Spleen (tissue), 11 donors: ENCODE measurements at regions not wholly inside any gene's neighbourhood (a gene's known extent, or its start where the extent isn't known, plus 50 kb on each side); places are given as distances from the start of the nearest gene placed in this dataset.

Experiments used
- DNase-seq: peaks from one replicate; pipeline ENCODE4 v3.0.0-alpha.2; 2020
- H3K27ac ChIP-seq, 8 donors: fragments of 200-600 bp; sonication (generic) in 7 of 8; 1 replicate in 4 of 8; 2 replicates in 4 of 8; pipeline versions ENCODE4 v1.5.0 to v1.8.0; 2016 to 2021; ENCODE audit warnings: inconsistent platforms in 4 of 8, mild to moderate bottlenecking in 4 of 8, moderate library complexity in 1 of 8
- H3K27me3 ChIP-seq, 7 donors: fragments of 200-600 bp; sonication (generic) in 6 of 7; replicated peaks in 1 of 7; 1 replicate in 4 of 7; 2 replicates in 3 of 7; pipeline versions ENCODE4 v1.5.0 to v1.8.0; 2016 to 2021; ENCODE audit warnings: inconsistent platforms in 3 of 7, mild to moderate bottlenecking in 1 of 7
- H3K36me3 ChIP-seq, 6 donors: fragments of 200-600 bp; sonication (generic) in 5 of 6; 1 replicate in 4 of 6; 2 replicates in 2 of 6; pipeline versions ENCODE4 v1.5.0 to v1.8.0; 2016 to 2021; ENCODE audit warnings: inconsistent platforms in 2 of 6
- H3K4me1 ChIP-seq, 6 donors: fragments of 200-600 bp; sonication (generic) in 5 of 6; 1 replicate in 3 of 6; 2 replicates in 3 of 6; pipeline versions ENCODE4 v1.5.0 to v1.8.0; 2016 to 2021; ENCODE audit warnings: inconsistent platforms in 3 of 6
- H3K4me3 ChIP-seq, 8 donors: fragments of 200-600 bp; sonication (generic) in 7 of 8; 1 replicate in 4 of 8; 2 replicates in 4 of 8; pipeline versions ENCODE4 v1.5.0 to v1.8.0; 2016 to 2021; ENCODE audit warnings: inconsistent platforms in 4 of 8, mild to moderate bottlenecking in 4 of 8, moderate library complexity in 2 of 8
- H3K9me3 ChIP-seq, 8 donors: fragments of 200-600 bp; sonication (generic) in 7 of 8; 1 replicate in 4 of 8; 2 replicates in 4 of 8; pipeline versions ENCODE4 v1.5.0 to v1.8.0; 2016 to 2021; ENCODE audit warnings: inconsistent platforms in 4 of 8
- POLR2A ChIP-seq, 3 donors: fragments of 450-650 bp; IDR thresholded peaks; one replicate each; pipeline ENCODE4 v1.5.1; 2017; ENCODE audit warnings: antibody characterized with exemption in 3 of 3, mild to moderate bottlenecking in 1 of 3
- POLR2AphosphoS5 ChIP-seq, 3 donors: sonication (generic); formaldehyde crosslinking; IDR thresholded peaks; one replicate each; pipeline ENCODE4 v1.5.1; 2017; ENCODE audit warnings: antibody characterized with exemption in 3 of 3
- WGBS, 5 donors: extraction: QIAGEN DNeasy Blood & Tissue Kit in 3 of 5; methylation state at CpG; one replicate each; pipeline versions ENCODE4 v1.1.5 to v1.1.7; 2013 to 2018; 5-methylcytosine and 5-hydroxymethylcytosine counted together
- intact Hi-C: fragments of 100-400 bp; cut with DNase I; formaldehyde crosslinking; loops from one replicate; pipeline ENCODE4 v1.15.0; 2023; ENCODE audit warnings: low total_unique reads
- TF ChIP-seq, protein P1 (sequence below), 11 experiments: fragments of 200-600 bp in 7 of 11; fragments of 450-650 bp in 4 of 11; sonication (generic) in 4 of 11; IDR thresholded peaks in 8 of 11; conservative IDR thresholded peaks in 3 of 11; 1 replicate in 7 of 11; 2 replicates in 4 of 11; pipeline versions ENCODE4 v1.4.0 to v1.8.0; 2016 to 2021; ENCODE audit warnings: antibody characterized with exemption in 11 of 11, inconsistent platforms in 4 of 11, mild to moderate bottlenecking in 1 of 11
- donor health status: healthy with polysubstance abuse.
- donor health status: DM: no; HTN: no; CAD: no; lungs with moderate emphysema.
- donor health status: DM: no; HTN: no; CAD: no.
- donor health status: Bipolar disorder and iron deficiency.
- donor health status: healthy.
- donor health status: DM: no; HTN: no; CAD: no.
- donor health status: DM: yes; HTN: yes; CAD: no.

- WGBS, 5 donors: 84 to 94% (median 92%) methylated on average over 3 of the region's 3 CpGs
- TF ChIP-seq POLR2A (IDR thresholded peaks at IDR 0.05): no peak
- TF ChIP-seq, protein P1, sequence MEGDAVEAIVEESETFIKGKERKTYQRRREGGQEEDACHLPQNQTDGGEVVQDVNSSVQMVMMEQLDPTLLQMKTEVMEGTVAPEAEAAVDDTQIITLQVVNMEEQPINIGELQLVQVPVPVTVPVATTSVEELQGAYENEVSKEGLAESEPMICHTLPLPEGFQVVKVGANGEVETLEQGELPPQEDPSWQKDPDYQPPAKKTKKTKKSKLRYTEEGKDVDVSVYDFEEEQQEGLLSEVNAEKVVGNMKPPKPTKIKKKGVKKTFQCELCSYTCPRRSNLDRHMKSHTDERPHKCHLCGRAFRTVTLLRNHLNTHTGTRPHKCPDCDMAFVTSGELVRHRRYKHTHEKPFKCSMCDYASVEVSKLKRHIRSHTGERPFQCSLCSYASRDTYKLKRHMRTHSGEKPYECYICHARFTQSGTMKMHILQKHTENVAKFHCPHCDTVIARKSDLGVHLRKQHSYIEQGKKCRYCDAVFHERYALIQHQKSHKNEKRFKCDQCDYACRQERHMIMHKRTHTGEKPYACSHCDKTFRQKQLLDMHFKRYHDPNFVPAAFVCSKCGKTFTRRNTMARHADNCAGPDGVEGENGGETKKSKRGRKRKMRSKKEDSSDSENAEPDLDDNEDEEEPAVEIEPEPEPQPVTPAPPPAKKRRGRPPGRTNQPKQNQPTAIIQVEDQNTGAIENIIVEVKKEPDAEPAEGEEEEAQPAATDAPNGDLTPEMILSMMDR (IDR thresholded peaks at IDR 0.05 in 8 of 11, conservative IDR thresholded peaks at IDR 0.05 in 3 of 11): no peak
- no peak for TF ChIP-seq POLR2AphosphoS5 (IDR thresholded peaks at IDR 0.05)
- intact Hi-C loops: no loop called here
Measured at GRCh38 chr11:103633819-103634590, 402.4 kb upstream of the DDI1 start.

DNA sequence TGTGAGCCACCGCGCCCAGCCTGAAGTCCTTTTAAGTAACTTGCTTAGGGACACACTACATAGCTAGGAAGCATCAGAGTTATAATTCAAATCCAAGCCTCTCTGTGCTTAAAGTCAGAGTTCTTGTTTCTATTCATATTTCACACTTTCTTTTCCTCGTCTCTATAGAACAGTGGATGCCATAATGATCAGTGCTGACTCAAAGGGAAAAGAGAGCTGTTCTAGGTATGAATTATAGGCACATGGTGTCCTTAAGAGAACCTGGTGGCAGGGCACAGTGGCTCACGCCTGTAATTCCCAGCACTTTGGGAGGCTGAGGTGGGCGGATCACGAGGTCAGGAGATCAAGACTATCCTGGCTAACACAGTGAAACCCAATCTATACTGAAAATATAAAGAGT lies 400.2 kb upstream of the DDI1 start:
- no peak for TF ChIP-seq POLR2A (IDR thresholded peaks at IDR 0.05)
- TF ChIP-seq POLR2AphosphoS5 (IDR thresholded peaks at IDR 0.05): no peak
- TF ChIP-seq, protein P1 (IDR thresholded peaks at IDR 0.05 in 8 of 11, conservative IDR thresholded peaks at IDR 0.05 in 3 of 11): no peak
- intact Hi-C loops: no loop called here
- DNase-seq: no peak
- 55 to 77% (median 72%) methylated on average over 6 of the region's 6 CpGs for WGBS, 5 donors
- Histone ChIP-seq H3K9me3 (no peaks in the 10 kb centered on the region), H3K4me3 (no peak overlapping the region), H3K27me3 (no peaks in the 10 kb centered on the region), H3K27ac (no peak overlapping the region), H3K36me3 (no peaks in the 10 kb centered on the region), H3K4me1 (peaks cover 0 to 4% (median 0%) of the 10 kb centered on the region in 6 donors)

More at GRCh38 chr11:103633819-103634590, 402.4 kb upstream of the DDI1 start:
- H3K36me3 ChIP-seq: no peaks in the 10 kb centered on the region
- H3K27ac ChIP-seq: no peak overlapping the region
- H3K9me3 ChIP-seq: no peaks in the 10 kb centered on the region
- no peaks in the 10 kb centered on the region for H3K27me3 ChIP-seq
- DNase-seq: no peak
- H3K4me3 ChIP-seq: no peak overlapping the region
- peaks cover 0 to 4% (median 0%) of the 10 kb centered on the region in 6 donors for H3K4me1 ChIP-seq

- H3K27ac ChIP-seq: no peak overlapping the region
- H3K4me1 ChIP-seq: peaks cover 0 to 4% (median 0%) of the 10 kb centered on the region in 6 donors
- no peaks in the 10 kb centered on the region for H3K36me3 ChIP-seq
- no peak for DNase-seq
- 72 to 87% (median 80%) methylated on average over 2 of the region's 2 CpGs for WGBS, 5 donors
- H3K9me3 ChIP-seq: no peaks in the 10 kb centered on the region
- no peaks in the 10 kb centered on the region for H3K27me3 ChIP-seq
- H3K4me3 ChIP-seq: no peak overlapping the region
- intact Hi-C loops: no loop called here
- TF ChIP-seq POLR2AphosphoS5 (IDR thresholded peaks at IDR 0.05) (no peak), POLR2A (IDR thresholded peaks at IDR 0.05) (no peak)
- TF ChIP-seq, protein P1 (IDR thresholded peaks at IDR 0.05 in 8 of 11, conservative IDR thresholded peaks at IDR 0.05 in 3 of 11): no peak
Measured at GRCh38 chr11:103637295-103637694, 399.1 kb upstream of the DDI1 start.

DNA sequence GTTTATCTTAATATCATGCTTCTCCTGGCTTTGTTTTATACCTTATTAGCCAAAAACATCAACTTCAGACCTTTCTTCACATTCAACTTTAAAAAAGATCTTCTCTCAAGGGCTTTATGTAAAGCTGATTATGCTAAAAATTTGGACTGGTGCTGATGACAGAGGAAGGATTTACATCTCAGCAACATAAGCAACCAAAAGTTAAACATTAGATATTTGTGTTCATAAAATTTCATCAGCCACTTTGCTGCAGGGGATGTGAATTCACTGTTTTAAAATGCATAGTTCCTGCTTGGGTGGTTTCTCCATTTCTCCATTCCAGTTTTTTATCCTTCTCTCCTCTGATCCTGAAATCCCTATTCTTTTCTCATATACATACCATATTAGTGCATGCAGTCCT lies 398.6 kb upstream of the DDI1 start:
- intact Hi-C loops: no loop called here
- no peak for DNase-seq
- no peak overlapping the region for H3K4me3 ChIP-seq
- H3K9me3 ChIP-seq: no peaks in the 10 kb centered on the region
- H3K4me1 ChIP-seq: peaks cover 0 to 4% (median 0%) of the 10 kb centered on the region in 6 donors
- TF ChIP-seq POLR2AphosphoS5 (IDR thresholded peaks at IDR 0.05) (no peak), POLR2A (IDR thresholded peaks at IDR 0.05) (no peak)
- TF ChIP-seq, protein P1 (IDR thresholded peaks at IDR 0.05 in 8 of 11, conservative IDR thresholded peaks at IDR 0.05 in 3 of 11): no peak
- no peaks in the 10 kb centered on the region for H3K36me3 ChIP-seq
- H3K27ac ChIP-seq: no peak overlapping the region
- H3K27me3 ChIP-seq: no peaks in the 10 kb centered on the region
